ENCODE measurements at regions not wholly inside any gene's neighbourhood (a gene's known extent, or its start where the extent isn't known, plus 50 kb on each side); places are given as distances from the start of the nearest gene placed in this dataset.

GRCh38 chr13:22776394-22777186 is 404.2 kb upstream of the SGCG start:
- no peaks in the 10 kb centered on the region for H3K4me1 ChIP-seq
- TF ChIP-seq CTCF (IDR thresholded peaks at IDR 0.05) (no peak), POLR2A (IDR thresholded peaks at IDR 0.05) (no peak)
- H3K4me3 ChIP-seq: no peak overlapping the region
- no peak overlapping the region for H3K27ac ChIP-seq
- no peaks in the 10 kb centered on the region for H3K27me3 ChIP-seq
- H3K9me3 ChIP-seq: no peaks in the 10 kb centered on the region
- 85 to 93% methylated on average over 15 of the region's 15 CpGs for WGBS, 2 donors
- no peaks in the 10 kb centered on the region for H3K36me3 ChIP-seq (ENCODE audit: low read depth, missing control alignments)
- intact Hi-C loops (cut with DNase I; ENCODE audit: low total_unique reads): no loop called here
- no peak for DNase-seq

- Histone ChIP-seq H3K4me1 (no peaks in the 10 kb centered on the region), H3K9me3 (no peaks in the 10 kb centered on the region), H3K27ac (no peak overlapping the region), H3K4me3 (no peak overlapping the region), H3K27me3 (no peaks in the 10 kb centered on the region), H3K36me3 (ENCODE audit: low read depth, missing control alignments) (no peaks in the 10 kb centered on the region)
- TF ChIP-seq CTCF (IDR thresholded peaks at IDR 0.05): no peak
- no peak for TF ChIP-seq POLR2A (IDR thresholded peaks at IDR 0.05)
- WGBS, 2 donors: 72 to 77% methylated on average over 2 of the region's 2 CpGs
- intact Hi-C loops (cut with DNase I; ENCODE audit: low total_unique reads): no loop called here
- DNase-seq: no peak
Observed at GRCh38 chr13:22777207-22777606, 403.6 kb upstream of the SGCG start.

- Histone ChIP-seq H3K9me3 (no peaks in the 10 kb centered on the region), H3K27me3 (no peaks in the 10 kb centered on the region), H3K4me1 (no peaks in the 10 kb centered on the region), H3K4me3 (no peak overlapping the region), H3K27ac (no peak overlapping the region), H3K36me3 (ENCODE audit: low read depth, missing control alignments) (no peaks in the 10 kb centered on the region)
- intact Hi-C loops (cut with DNase I; ENCODE audit: low total_unique reads): no loop called here
- TF ChIP-seq CTCF (IDR thresholded peaks at IDR 0.05): no peak
- TF ChIP-seq POLR2A (IDR thresholded peaks at IDR 0.05): no peak
- WGBS, 2 donors: 56 to 61% methylated on average over 9 of the region's 9 CpGs
- DNase-seq: no peak
Observed at GRCh38 chr13:22789027-22789593, 391.7 kb upstream of the SGCG start.

- H3K27me3 ChIP-seq: no peaks in the 10 kb centered on the region
- intact Hi-C loops (cut with DNase I; ENCODE audit: low total_unique reads): no loop called here
- DNase-seq: no peak
- 77% methylated on average over 3 of the region's 3 CpGs for WGBS, 2 donors
- no peak overlapping the region for H3K27ac ChIP-seq
- TF ChIP-seq CTCF (IDR thresholded peaks at IDR 0.05) (no peak), POLR2A (IDR thresholded peaks at IDR 0.05) (no peak)
- H3K4me1 ChIP-seq: no peaks in the 10 kb centered on the region
- no peak overlapping the region for H3K4me3 ChIP-seq
- H3K9me3 ChIP-seq: no peaks in the 10 kb centered on the region
- no peaks in the 10 kb centered on the region for H3K36me3 ChIP-seq (ENCODE audit: low read depth, missing control alignments)
Observed at GRCh38 chr13:22789916-22790315, 390.9 kb upstream of the SGCG start.

Measured in testis (tissue), 2 donors.